Suprapubic skin (tissue), 4 donors: ENCODE measurements at regions not wholly inside any gene's neighbourhood (a gene's known extent, or its start where the extent isn't known, plus 50 kb on each side); places are given as distances from the start of the nearest gene placed in this dataset.

Experiments used
- DNase-seq, 2 donors: peaks; one replicate each; pipeline ENCODE4 v3.0.0-alpha.2; 2019; ENCODE audit warnings: low spot score in 2 of 2
- H3K27ac ChIP-seq: fragments of 200-600 bp; sonication (generic); one replicate; pipeline ENCODE4 v1.5.1; 2019
- H3K27me3 ChIP-seq: fragments of 200-600 bp; sonication (generic); one replicate; pipeline ENCODE4 v1.5.1; 2019
- H3K36me3 ChIP-seq: fragments of 200-600 bp; sonication (generic); one replicate; pipeline ENCODE4 v1.5.1; 2019
- H3K4me1 ChIP-seq: fragments of 200-600 bp; sonication (generic); one replicate; pipeline ENCODE4 v1.5.1; 2019
- H3K4me3 ChIP-seq: fragments of 200-600 bp; sonication (generic); one replicate; pipeline ENCODE4 v1.5.1; 2019; ENCODE audit warnings: mild to moderate bottlenecking
- H3K9me3 ChIP-seq: fragments of 200-600 bp; sonication (generic); one replicate; pipeline ENCODE4 v1.5.1; 2019
- EP300 ChIP-seq: sonication (generic); formaldehyde crosslinking; IDR thresholded peaks from one replicate; pipeline ENCODE4 v1.6.1; 2017; ENCODE audit warnings: antibody characterized with exemption
- POLR2A ChIP-seq, 2 donors: fragments of 450-650 bp; IDR thresholded peaks; one replicate each; pipeline ENCODE4 v1.6.1; 2017; ENCODE audit warnings: antibody characterized with exemption in 2 of 2, mild to moderate bottlenecking in 2 of 2, moderate library complexity in 2 of 2
- POLR2AphosphoS5 ChIP-seq, 3 donors: sonication (generic); formaldehyde crosslinking; IDR thresholded peaks; one replicate each; pipeline ENCODE4 v1.6.1; 2017; ENCODE audit warnings: antibody characterized with exemption in 3 of 3
- WGBS: methylation state at CpG from one replicate; pipeline ENCODE4 v1.1.5; 2018; 5-methylcytosine and 5-hydroxymethylcytosine counted together
- TF ChIP-seq, protein P1 (sequence below), 2 donors: fragments of 200-600 bp in 1 of 2; fragments of 450-650 bp in 1 of 2; sonication (generic) in 1 of 2; IDR thresholded peaks; one replicate each; pipeline ENCODE4 v1.5.1; 2016 to 2019; ENCODE audit warnings: antibody characterized with exemption in 2 of 2, mild to moderate bottlenecking in 1 of 2, moderate library complexity in 1 of 2

DNA sequence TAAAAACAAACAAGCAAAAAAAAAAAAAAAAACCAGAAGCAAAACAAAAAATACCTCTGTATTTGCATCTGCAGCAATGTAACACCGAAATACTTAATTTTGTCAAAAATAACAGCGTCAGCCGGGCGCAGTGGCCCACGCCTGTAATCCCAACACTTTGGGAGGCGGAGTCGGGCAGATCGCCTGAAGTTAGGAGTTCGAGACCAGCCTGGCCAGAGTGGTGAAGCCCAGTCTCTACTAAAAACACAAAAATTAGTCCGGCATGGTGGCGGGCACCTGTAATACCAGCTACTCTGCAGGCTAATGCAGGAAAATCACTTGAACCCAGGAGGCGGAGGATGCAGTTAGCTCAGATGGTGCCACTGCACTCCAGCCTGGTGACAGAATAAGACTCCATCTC is 683.5 kb upstream of the CA10 start:
- H3K4me3 ChIP-seq: no peak overlapping the region
- no peaks in the 10 kb centered on the region for H3K27me3 ChIP-seq
- no peak for TF ChIP-seq POLR2A (IDR thresholded peaks at IDR 0.05)
- TF ChIP-seq EP300: no peak
- TF ChIP-seq POLR2AphosphoS5 (IDR thresholded peaks at IDR 0.05): no peak
- TF ChIP-seq, protein P1, sequence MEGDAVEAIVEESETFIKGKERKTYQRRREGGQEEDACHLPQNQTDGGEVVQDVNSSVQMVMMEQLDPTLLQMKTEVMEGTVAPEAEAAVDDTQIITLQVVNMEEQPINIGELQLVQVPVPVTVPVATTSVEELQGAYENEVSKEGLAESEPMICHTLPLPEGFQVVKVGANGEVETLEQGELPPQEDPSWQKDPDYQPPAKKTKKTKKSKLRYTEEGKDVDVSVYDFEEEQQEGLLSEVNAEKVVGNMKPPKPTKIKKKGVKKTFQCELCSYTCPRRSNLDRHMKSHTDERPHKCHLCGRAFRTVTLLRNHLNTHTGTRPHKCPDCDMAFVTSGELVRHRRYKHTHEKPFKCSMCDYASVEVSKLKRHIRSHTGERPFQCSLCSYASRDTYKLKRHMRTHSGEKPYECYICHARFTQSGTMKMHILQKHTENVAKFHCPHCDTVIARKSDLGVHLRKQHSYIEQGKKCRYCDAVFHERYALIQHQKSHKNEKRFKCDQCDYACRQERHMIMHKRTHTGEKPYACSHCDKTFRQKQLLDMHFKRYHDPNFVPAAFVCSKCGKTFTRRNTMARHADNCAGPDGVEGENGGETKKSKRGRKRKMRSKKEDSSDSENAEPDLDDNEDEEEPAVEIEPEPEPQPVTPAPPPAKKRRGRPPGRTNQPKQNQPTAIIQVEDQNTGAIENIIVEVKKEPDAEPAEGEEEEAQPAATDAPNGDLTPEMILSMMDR (IDR thresholded peaks at IDR 0.05): no peak
- no peak for DNase-seq
- H3K4me1 ChIP-seq: no peaks in the 10 kb centered on the region
- H3K9me3 ChIP-seq: no peaks in the 10 kb centered on the region
- H3K27ac ChIP-seq: no peak overlapping the region
- 95% methylated on average over 12 of the region's 12 CpGs for WGBS
- H3K36me3 ChIP-seq: no peaks in the 10 kb centered on the region

DNA sequence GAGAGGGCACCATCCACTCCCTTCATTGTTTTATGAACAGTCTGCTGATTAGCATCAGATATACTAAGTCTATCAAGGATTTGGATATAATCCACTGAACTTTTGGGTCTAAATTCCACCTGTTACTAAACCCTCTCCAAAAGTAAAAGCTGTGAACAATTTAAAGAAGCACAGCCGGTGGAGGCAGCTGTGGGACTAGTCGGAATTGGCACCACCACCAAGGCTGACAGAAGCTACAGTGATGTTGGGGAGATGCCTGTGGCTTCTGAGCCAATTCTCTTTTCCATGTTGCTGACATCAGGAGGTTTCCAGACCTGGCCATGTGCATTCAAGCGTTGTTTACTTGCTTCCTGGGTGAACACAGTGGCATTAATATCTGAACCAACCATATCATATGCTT is 679.0 kb upstream of the CA10 start:
- WGBS: 93% methylated on average over 3 of the region's 3 CpGs
- H3K27me3 ChIP-seq: no peaks in the 10 kb centered on the region
- no peaks in the 10 kb centered on the region for H3K36me3 ChIP-seq
- H3K4me1 ChIP-seq: no peaks in the 10 kb centered on the region
- H3K4me3 ChIP-seq: no peak overlapping the region
- DNase-seq: no peak
- H3K9me3 ChIP-seq: no peaks in the 10 kb centered on the region
- H3K27ac ChIP-seq: no peak overlapping the region
- TF ChIP-seq, protein P1 (IDR thresholded peaks at IDR 0.05): no peak
- TF ChIP-seq POLR2A (IDR thresholded peaks at IDR 0.05): no peak
- no peak for TF ChIP-seq EP300
- no peak for TF ChIP-seq POLR2AphosphoS5 (IDR thresholded peaks at IDR 0.05)

DNA sequence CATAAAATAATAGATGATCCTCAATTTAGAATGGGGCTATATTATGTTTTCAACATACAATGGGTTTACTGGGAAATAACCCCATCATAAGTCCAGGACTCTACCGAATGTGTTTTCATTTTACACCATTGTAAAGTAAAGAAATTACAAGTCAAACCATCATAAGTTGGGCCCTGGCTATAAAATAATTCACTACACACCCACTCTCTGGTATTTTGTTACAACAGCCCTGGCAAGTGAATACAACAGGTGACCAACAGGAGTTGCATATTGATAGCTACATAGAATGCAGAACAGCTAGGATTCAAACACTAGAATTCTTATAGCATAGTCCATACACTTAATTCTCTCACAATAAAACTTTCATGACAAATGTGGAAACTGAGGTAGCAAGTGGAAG is 673.0 kb upstream of the CA10 start:
- H3K27ac ChIP-seq: no peak overlapping the region
- no peaks in the 10 kb centered on the region for H3K9me3 ChIP-seq
- H3K4me3 ChIP-seq: no peak overlapping the region
- WGBS: 97% methylated on average over 1 of the region's 1 CpG
- H3K4me1 ChIP-seq: no peaks in the 10 kb centered on the region
- H3K36me3 ChIP-seq: no peaks in the 10 kb centered on the region
- TF ChIP-seq EP300: no peak
- no peaks in the 10 kb centered on the region for H3K27me3 ChIP-seq
- DNase-seq: no peak

DNA sequence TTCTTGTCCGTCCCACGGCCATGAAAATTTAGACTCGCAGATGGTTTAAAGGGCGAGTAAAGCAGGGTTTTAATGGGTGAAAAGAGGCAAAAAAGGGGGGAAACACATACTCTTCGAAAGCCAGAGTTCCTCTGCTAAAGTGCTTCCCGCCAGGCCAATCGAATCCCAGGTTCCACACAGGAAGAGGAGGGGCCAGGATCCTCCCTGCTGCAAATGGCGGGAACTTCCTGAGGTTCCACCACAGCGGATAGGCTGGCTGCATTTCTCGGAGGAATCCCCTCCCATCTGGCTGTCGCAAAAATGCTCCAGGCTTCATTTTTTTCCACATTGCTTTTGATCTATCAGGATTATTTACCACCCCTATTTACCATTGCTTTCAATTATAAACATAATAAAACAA is 670.1 kb upstream of the CA10 start:
- 85% methylated on average over 11 of the region's 11 CpGs for WGBS
- TF ChIP-seq EP300: no peak
- TF ChIP-seq POLR2A (IDR thresholded peaks at IDR 0.05): no peak
- TF ChIP-seq, protein P1 (IDR thresholded peaks at IDR 0.05): no peak
- Histone ChIP-seq H3K36me3 (no peaks in the 10 kb centered on the region), H3K27ac (no peak overlapping the region), H3K9me3 (no peaks in the 10 kb centered on the region), H3K4me1 (no peaks in the 10 kb centered on the region), H3K27me3 (no peaks in the 10 kb centered on the region), H3K4me3 (no peak overlapping the region)
- DNase-seq: no peak

DNA sequence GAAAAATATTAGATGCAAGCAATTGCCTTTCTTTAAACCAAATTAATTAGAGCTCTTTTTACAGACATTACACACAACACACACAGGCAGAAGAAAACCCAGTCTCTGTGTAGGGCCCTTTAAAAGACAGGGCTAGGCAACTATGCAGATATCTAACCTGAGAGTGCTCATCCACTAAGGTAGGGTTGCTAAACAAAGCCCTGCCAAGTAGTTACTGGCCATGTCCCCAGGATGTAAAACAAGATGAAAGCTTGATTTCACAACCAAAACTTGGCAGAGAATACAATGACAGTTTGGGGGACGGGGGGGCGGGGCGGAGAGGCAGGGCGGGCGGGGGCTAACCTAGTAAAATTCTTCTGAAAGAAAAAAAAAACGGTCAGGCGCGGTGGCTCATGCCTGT is 669.0 kb upstream of the CA10 start:
- H3K4me3 ChIP-seq: no peak overlapping the region
- H3K36me3 ChIP-seq: no peaks in the 10 kb centered on the region
- no peaks in the 10 kb centered on the region for H3K9me3 ChIP-seq
- WGBS: 44% methylated on average over 8 of the region's 8 CpGs
- H3K27ac ChIP-seq: no peak overlapping the region
- no peaks in the 10 kb centered on the region for H3K27me3 ChIP-seq
- DNase-seq: no peak
- no peaks in the 10 kb centered on the region for H3K4me1 ChIP-seq
- TF ChIP-seq, protein P1 (IDR thresholded peaks at IDR 0.05): no peak
- TF ChIP-seq POLR2AphosphoS5 (IDR thresholded peaks at IDR 0.05) (no peak), EP300 (no peak), POLR2A (IDR thresholded peaks at IDR 0.05) (no peak)

DNA sequence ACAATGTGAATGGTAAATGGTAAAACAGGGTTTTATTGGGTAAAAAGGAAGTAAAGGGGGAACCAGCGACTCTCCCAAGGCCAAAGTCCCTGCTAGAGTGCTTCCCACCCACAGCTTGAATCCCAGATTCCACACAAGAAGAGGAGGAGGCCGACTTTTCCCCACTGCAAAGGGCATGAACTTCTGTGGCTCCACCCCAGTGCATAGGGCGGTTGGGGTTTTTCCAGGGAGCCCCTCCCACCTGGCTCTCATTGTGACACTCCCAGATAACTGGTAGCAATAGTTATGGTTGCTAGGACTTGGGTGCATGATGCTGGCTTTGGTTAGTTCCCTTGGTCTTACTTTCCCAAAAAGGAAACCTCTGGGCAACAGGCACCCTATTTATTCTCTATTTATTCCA is 666.0 kb upstream of the CA10 start:
- no peak for TF ChIP-seq POLR2A (IDR thresholded peaks at IDR 0.05)
- TF ChIP-seq, protein P1 (IDR thresholded peaks at IDR 0.05): no peak
- TF ChIP-seq POLR2AphosphoS5 (IDR thresholded peaks at IDR 0.05): no peak
- no peak for TF ChIP-seq EP300
- WGBS: 46% methylated on average over 3 of the region's 3 CpGs
- Histone ChIP-seq H3K27ac (no peak overlapping the region), H3K9me3 (no peaks in the 10 kb centered on the region), H3K4me1 (no peaks in the 10 kb centered on the region), H3K4me3 (no peak overlapping the region), H3K27me3 (no peaks in the 10 kb centered on the region), H3K36me3 (no peaks in the 10 kb centered on the region)
- no peak for DNase-seq
